ENCODE measurements at regions not wholly inside any gene's neighbourhood (a gene's known extent, or its start where the extent isn't known, plus 50 kb on each side); places are given as distances from the start of the nearest gene placed in this dataset.

DNA sequence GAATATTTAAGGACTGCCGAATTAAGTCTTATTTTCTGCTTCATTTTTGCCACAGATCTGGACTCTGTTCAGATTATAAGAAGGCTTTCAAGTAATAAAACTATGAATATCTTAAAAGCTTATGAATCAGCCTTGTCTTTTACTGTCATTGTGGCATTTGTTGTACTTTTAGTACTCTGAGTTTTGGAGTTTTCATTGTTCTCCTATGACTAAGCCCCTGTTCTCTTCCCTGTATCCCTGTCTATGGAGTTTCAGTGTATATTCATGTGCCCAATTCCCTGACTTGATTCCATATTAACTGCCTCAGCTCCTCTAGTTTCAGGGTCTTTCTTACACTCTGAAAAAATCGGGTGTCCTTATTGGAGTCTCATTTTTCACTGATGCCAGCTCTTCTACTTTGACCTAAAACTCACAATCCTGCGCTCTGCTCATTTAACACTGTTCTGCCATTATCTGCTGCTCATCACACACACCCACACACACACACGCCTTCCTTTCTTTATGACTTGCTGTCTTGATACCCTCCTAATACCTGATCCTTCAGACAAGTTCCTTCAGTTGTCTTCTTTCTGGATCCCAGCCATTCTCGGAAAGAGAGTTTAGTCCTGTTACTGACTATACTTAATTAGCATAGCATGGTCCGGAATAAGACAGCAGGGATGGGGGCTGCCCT, 511.8 kb downstream of the CPS1 start:
- DNase-seq, result no peak

DNA sequence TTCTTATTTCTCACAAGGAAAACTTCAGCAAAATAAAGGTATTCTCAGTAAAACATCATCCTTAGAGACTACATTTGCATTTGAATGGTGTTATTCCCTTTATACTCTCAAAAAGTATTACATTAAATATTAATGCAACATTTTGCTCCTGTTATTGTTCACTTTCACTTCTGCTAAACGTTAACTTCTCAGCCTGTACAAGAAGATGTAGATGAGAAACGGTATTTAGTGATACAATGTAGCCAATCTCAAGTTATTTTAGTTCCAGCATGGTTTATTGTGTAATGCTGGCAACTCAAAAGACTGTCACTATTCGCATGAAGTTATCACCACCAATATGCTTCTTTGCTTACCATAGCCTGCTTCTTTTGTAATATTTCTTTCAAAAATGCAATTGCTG, 514.1 kb downstream of the CPS1 start:
- no peak for DNase-seq

DNA sequence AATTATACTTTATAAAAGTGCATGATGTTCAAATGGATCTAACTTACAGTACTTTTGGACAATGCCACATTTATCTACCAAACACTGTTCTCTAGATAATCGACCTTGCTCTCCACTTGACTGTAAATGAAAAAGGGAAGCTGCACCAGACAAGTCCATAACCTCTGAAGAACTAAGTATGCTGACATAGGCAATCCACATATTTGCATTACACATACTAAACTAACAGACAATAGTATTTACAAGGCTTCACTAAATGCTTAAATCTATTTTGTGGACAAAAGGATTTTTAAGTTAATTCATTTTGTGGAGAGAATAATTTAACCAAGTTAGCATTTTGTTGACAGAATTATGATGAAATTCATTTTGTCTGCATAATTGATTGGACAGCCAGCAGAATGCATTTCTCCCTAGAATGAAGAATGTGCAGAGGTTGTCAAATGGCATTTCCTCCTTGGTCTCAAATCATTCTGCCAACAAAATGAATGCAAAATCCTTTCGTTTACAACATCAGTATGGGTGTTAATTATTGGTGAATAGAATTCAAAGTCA, 520.9 kb downstream of the CPS1 start:
- DNase-seq, result no peak

DNA sequence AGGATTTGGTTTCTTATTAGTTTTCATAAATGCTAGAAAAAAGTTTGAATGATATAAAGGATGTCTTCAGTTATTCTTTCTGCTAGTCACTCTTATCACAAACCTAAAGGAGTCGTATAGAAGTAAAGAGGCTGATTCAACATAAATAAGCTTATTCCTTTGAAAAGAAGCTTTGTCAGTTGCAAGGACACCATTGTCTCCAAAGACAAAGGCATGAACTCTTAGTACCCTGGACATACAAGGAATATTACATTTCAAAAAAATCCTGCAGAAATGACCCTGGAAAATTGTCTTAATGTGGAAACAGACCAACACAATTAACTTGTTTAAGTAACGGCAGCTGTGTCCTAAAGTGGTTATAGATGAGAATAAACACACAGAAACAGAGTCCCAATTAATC, 528.0 kb downstream of the CPS1 start:
- DNase-seq, result no peak

DNA sequence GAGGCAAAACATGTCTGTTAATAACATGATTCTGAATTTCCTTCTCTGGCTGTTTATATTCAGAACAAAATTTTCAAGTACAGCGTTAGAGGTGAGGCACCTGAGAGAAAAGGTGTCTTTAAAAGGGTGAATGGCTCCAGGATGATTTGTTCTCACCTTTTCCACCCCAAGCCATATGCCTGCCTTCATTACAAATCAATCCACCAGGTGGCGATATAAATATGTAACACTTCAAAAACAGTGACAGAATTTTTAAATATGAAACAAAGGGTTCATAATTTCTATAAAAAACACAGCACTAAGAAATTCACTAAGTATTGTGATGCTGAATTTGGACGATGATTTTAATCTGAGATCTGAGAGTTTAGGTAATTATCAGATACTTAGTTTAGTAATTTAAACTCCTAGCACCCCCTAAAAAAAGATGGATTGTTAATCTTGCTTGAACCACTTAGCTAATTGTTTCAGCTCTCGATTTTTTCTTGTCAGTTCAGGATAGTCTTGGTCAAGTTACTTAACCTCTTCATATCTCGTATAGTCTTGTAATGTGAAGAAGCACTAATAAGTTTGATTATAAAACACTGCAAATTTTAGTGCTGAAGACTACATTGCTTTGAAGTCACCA, 528.8 kb downstream of the CPS1 start:
- DNase-seq, result no peak

DNA sequence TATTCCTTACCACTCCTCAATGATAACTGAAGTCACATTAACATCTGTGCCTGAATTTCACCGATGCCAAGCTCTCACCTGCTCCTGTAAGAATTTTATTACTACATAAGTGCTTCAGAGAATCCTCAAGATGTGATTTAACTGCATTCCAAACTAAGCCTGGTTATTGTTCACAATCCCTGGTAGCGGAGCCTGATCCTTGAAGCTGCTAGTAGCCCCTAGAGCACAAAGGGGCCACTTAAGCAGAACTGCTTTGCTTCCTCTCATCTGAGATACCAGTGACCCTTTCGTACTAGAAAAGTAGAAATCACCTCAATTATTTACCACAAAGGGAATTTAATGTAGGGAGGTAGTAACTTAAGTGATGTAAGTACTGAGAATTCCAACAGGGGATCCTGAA, 529.6 kb downstream of the CPS1 start:
- no peak for DNase-seq

DNA sequence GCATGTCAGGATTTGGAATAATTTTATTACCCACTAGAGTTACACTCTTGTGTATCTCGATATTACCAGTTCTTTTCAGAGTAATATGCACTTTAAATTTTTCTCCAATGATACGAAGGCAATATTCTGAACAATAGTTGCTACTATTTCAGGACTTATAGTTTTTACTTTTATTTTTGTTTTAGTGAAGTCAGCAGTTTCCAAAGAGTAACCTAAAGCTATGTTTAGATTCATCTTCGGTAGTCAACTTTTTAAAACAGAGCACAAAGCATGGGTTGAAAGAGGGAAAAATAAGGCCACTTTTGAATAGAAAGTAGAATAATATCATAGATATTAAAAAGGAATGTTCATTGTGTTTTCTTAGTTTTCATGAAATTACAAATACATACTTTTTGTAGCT, 532.7 kb downstream of the CPS1 start:
- no peak for DNase-seq

DNA sequence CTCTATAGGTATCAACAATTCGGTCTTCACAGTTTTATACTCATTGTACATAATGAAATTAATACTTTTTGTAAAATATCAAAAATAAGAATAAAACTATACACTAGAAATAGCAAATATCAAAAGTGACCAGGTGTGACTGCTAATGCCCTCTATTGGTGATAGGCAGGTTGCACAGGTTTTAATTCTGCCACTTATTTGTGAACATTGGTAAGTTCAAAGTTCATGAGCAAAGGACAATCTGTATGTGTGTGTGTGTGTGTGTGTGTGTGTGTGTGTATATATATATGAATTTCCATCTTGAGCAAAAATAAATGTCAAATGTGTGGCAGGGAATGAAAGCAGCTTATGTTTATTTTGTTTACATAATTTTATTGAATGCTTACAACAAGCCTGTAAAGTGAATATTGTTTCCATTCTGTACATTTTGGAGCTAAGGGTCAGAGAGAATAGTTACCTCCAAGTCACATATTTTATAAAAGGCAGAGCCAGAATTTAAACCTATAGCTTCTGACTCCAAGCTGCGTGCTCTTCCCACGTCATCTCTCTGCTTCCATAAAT, 537.4 kb downstream of the CPS1 start:
- DNase-seq, result no peak

DNA sequence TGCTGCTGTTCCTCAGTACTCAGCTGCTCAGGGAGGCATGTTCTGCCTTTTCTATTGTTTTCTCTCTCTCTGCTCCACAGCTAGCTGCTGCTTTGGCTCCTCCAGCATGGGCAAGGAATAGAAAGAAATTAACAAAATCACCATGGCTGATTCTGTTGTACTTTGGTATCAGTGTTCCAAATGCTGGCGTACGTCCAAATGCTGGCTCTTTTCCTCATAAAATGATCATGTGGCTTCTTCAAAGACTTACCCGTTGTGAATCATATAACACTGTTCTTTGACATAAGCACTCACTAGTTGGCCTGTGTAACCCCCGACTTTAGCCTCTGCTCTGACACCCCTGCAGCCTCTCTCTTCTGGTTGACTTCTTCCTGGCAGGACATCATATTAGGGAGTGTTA, 547.6 kb downstream of the CPS1 start:
- DNase-seq, result no peak

DNA sequence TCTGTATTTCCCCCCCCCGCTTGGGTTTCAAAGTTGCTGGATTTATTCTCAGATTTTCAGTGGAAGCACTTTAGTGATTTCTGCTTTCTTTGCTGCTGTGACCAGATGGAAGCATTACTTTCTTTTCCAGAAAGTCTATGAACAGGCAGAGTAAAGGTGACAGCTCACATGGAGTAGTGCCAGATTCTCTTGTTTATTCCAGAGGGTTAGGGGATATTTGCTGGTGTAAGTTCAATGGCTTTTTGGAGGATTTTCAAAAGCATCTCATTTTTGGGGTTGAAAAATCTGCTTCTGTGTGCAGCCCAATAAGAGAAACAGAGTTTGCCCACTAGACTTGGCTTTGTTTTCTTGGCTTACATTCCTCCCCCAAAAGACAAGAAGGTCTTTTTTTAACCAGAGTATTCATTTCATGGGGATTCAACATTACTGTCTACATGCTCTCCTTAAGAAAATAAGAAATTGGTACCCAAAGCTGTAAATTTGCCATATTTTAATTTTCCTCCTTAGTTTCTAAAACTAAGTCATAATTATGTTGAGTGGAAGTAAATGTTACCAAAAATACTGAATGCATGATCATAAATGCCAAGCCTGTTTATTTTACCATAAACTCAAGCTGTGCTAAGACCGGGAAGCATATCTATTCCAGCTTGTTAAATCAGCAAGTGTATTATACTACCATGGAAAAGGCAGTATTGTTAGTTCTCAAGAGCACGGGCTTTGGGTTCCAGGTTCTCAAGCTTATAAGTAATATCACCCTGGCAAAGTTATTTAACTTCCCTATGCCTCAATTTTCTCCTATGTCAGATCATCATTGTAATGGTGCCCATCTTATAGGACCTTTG, 557.2 kb downstream of the CPS1 start:
- no peak for DNase-seq

DNA sequence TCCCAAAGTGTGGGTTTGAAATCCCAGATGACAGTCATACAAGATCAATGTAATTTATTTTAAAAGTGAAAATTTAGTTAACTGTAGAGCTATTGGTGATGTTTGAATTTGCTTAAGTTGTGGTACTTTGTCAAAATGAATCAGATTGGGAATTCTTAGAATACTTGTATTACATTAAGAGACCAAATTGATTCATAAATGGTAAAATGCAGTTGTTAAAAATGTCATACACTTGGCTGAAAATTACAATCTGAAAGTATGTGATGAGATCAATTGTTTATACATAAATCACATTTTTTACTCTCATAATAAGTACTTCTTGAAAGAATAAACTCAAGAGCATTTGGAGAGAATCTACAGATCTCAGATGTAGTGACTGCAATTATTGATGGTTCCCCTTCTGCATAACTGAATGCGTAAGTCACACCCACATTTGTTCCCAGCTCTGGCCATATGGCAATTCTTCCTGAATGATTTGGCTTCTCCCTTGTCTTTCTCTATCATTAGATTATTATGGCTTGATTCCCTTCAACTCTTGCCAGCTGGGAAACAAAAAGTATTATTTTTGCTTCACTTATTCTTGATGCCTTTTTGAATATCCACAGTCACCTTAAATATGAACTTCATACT, 558.5 kb downstream of the CPS1 start:
- no peak for DNase-seq

DNA sequence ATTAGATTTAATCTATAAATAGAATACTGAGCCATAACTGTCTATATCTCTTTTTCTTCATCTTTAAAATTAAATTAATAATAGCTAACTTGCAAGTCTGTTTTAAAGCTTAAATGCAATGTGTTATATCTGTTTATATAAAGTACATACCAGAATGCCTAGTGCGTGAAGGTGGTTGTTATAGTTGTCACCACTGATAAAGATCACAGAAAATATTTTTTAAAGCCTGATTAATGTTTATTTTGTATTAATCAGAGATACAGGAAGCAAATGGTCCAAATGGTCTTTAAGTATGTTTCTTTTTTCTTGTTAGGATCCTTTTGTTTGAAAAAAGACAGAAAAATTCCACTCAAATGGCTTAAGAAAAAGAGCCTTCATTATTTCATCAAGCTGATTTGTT, 560.6 kb downstream of the CPS1 start:
- no peak for DNase-seq

DNA sequence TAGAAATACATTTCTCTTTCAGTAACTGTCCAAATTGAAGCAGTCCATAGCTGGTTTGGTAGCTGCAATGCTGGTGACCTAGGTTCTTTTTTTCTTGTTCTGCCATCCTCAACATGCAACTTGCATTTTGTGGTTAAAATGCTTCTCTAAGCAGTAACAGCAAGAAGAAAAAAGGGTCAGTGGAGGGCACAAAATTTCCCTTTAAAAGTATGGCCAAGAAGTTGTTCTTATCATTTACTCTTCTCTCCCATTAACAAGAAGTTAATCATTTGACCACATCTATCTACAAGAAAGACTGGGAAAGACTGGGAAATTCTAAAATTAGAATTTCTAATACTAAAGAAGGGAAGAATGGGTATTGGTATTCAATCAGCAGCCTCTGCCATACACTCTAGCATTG, 569.9 kb downstream of the CPS1 start:
- DNase-seq, result no peak

DNA sequence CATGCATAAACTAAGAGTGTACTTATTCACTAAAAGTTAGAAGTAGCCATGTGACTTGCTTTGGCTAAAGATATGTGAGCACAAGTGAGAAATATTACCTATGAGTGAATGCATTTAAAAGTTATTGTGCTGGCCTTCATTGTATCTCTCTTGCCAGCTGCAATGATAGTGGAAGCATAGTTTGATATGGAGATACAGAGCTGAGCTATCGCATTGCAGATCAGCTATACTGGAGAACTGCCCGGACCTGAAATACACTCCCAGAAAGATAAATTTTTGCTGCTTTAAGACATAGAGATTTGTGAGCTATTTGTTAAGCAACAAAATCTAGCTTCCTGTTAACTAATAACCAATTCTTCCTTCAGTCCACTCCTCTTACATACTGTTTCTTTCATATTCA, 571.1 kb downstream of the CPS1 start:
- DNase-seq, result no peak

DNA sequence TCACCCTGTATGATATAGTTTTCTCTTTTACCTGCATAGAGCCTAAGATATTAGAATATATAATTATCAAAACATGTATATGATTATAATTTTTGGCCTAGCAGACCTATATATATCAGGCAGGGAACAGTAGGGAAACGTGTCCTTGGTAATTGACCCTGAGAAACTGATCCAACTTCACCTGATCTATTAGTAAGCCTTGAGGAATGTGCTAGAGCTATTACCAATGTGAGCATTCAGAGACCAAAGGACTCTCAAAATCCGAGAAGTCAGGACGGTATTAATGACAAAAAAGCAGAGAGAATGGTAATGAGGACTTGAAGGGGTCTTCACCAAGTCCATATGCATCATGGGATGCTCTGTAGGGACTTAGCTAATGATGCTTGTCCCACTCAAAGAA, 571.9 kb downstream of the CPS1 start:
- DNase-seq, result no peak

DNA sequence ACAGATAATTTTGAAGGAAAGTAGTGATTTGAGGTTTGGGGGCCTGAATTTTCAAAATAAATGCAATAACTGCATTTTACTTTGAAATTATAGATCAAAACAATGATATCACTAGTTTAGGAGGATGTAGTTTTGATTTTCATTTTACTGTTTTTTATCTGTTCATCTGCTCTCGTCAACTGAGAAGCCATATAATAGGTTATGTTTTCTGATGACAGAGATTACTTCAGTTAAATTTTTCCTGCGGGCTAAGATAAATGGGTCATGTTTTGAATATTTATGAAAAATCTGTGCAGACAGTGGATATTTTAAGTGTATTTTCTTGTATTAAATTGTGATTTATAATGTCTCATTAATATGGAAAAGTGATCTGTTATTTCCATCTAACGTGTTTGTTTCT, 573.4 kb downstream of the CPS1 start:
- no peak for DNase-seq

DNA sequence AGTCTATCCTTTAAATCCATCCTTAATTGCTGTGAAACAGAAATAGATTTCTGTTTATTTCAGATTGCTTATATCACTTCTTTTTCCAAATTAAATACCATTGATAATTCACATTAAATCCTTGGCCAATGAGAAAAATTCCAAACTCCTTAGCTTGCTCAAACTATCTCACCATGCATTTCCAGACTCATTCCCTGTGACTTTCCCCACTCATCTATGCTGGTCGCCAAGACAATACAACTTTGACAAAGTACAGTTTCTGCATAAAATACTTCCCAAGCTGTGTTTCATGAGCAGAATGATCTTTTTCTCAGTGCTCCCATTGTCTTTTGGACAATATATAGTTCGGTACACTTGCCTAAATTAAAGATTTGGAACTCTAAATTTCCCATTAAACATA, 575.6 kb downstream of the CPS1 start:
- DNase-seq, result no peak

DNA sequence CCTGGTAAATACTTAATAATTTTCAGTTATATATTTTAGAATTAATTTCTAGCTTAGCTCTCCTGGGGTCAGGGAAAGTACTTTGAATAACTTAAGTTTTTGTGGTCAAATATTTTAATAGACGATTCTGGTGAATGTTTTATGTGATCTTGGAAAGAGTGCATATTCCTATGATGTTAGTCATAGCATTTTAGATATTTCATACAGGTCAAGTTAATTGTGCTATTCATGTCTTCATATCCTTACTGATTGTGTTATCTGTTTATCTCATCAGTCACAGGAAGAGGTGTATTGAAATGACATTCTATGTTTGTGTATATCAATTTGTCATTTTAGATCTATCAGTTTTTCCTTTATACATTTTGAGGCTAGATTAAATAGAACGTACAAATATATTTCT, 576.2 kb downstream of the CPS1 start:
- DNase-seq, result no peak

DNA sequence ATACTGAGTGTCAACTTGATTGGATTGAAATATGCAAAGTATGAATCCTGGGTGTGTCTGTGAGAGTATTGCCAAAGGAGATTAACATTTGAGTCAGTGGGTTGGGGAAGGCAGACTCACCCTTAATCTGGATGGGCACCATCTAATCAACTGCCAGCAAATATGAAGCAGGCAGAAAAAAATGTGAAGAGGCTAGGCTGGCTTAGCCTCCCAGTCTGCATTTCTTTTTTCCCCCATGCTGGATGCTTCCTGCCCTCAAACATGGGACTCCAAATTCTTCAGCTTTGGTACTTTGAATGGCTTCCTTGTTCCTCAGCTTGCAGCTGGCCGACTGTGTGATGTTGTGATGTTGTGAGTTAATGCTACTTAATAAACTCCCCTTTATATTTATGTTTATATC, 577.4 kb downstream of the CPS1 start:
- DNase-seq, result no peak

DNA sequence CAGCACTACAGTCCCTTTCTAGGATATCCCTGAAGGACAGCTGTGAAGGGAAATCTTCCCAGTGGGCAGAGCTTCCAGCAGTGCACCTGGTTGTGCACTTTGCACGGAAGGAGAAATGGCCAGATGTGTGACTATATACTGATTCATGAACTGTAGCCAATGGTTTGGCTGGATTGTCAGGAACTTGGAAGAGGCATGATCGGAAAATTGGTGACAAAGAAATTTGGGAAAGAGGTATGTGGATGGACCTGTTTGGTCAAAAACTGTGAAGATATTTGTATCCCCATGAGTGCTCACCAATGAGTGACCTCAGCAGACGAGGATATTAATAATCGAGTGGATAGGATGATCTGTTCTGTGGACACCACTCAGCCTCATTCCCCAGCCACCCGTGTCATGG, 582.2 kb downstream of the CPS1 start:
- DNase-seq, result no peak

DNA sequence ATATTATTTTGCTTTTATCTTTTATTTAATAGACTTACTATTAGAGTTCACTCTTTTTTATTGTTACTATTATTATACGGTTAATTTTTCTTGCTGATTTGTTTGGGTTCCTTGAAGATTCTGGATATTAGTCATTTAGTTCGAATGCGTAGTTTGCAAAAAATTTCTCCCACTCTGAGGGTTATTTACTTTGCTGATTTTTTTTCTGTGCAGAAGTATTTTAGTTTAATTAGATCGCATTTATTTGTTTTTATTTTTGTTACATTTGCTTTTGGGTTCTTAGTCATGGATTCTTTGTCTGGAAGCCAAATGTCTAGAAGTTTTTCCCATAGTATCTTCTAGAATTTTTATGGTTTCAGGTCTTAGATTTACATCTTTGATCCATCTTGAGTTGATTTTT, 585.2 kb downstream of the CPS1 start:
- DNase-seq, result no peak

DNA sequence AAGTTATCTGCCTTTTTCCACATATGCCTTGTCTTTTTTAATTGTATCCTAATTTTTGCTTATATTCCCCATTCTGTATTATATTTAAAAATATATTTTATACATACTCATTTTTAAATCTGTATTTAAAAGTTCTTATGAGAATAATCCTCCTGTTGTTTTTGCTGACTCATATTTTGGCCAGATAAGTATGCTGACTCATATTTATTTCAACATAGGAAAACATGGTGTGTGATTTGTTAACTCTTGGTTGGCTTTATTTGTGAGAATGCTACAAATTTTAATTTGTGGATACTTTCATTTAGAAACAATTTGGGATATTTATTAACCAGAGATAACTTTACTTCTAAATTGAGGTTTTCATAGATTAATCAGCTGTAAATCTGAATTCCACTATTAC, 587.7 kb downstream of the CPS1 start:
- no peak for DNase-seq

DNA sequence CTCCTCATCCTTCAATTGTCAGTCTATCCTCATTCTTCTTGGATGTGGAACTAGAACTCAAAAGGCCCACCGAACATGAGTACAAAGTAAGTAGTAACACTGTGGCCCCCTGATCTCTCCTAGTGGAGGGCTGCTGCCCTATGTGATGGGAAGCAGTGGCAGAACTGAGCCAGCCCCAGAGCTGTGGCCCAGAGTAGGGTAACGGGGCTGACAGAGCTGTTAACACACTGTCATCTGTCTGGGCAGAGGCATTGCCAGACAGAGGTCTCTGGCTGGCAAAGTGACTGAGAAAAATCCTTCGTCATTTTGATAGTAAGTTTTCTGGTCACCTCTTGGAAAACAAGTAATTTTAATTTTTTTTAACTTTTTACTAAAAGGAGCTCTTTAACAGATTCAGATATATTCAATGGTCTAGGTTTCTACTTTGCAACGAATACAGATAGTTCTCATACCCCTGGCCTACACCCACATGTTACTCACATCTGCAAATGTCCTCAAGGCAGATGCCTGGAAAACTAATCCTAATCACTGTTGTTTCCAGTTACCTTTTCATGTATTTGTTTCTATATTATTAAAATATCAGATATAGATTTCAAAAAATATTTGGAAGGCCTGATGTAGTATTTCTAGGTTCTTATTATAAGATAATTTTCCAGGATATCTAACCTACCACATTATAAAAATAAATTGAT, 588.7 kb downstream of the CPS1 start:
- DNase-seq, result no peak
